22Rv1 (cell line): ENCODE measurements at regions not wholly inside any gene's neighbourhood (a gene's known extent, or its start where the extent isn't known, plus 50 kb on each side); places are given as distances from the start of the nearest gene placed in this dataset.

Experiments used
- H3K27ac ChIP-seq: fragments of 450-650 bp; 2 replicates; pipeline ENCODE4 v1.5.1; 2017
- CTCF ChIP-seq: fragments of 450-650 bp; IDR thresholded peaks from 2 replicates; pipeline ENCODE4 v1.5.1; 2017; ENCODE audit warnings: mild to moderate bottlenecking
- ZFX ChIP-seq: fragments of 450-650 bp; IDR thresholded peaks from 2 replicates; pipeline ENCODE4 v1.6.1; 2017; ENCODE audit warnings: antibody characterized with exemption, borderline replicate concordance

GRCh38 chr4:24394041-24394440 is 190.3 kb downstream of the DHX15 start:
- H3K27ac ChIP-seq, result no peak overlapping the region
- TF ChIP-seq ZFX, result no peak

GRCh38 chr4:24392613-24393012 is 191.7 kb downstream of the DHX15 start:
- H3K27ac ChIP-seq, result no peak overlapping the region
- no peak for TF ChIP-seq ZFX
- TF ChIP-seq CTCF, result no peak

GRCh38 chr4:24382381-24382780 is 202.0 kb downstream of the DHX15 start:
- TF ChIP-seq CTCF (no peak), ZFX (no peak)

GRCh38 chr4:24380957-24381665 is 203.2 kb downstream of the DHX15 start:
- no peak overlapping the region for H3K27ac ChIP-seq
- TF ChIP-seq CTCF (no peak), ZFX (no peak)

More at GRCh38 chr4:24382381-24382780, 202.0 kb downstream of the DHX15 start:
- H3K27ac ChIP-seq, result no peak overlapping the region

- H3K27ac ChIP-seq, result no peak overlapping the region
These were observed 210.7 kb downstream of the DHX15 start for GRCh38 chr4:24373704-24374103.

GRCh38 chr4:24372881-24373280 is 211.5 kb downstream of the DHX15 start:
- TF ChIP-seq ZFX (no peak), CTCF (no peak)
- H3K27ac ChIP-seq, result no peak overlapping the region

More at GRCh38 chr4:24373704-24374103, 210.7 kb downstream of the DHX15 start:
- TF ChIP-seq CTCF (no peak), ZFX (no peak)

GRCh38 chr4:24372341-24372740 is 212.0 kb downstream of the DHX15 start:
- no peak overlapping the region for H3K27ac ChIP-seq
- TF ChIP-seq CTCF (no peak), ZFX (no peak)

- H3K27ac ChIP-seq, result no peak overlapping the region
- no peak for TF ChIP-seq CTCF
- TF ChIP-seq ZFX, result no peak
These were observed 213.9 kb downstream of the DHX15 start for GRCh38 chr4:24370421-24370820.
